GM18868 (cell line): ENCODE measurements at regions not wholly inside any gene's neighbourhood (a gene's known extent, or its start where the extent isn't known, plus 50 kb on each side); places are given as distances from the start of the nearest gene placed in this dataset.

Experiments used
- ATAC-seq: cut with Tn5 transposase; IDR thresholded peaks from one replicate; pipeline ENCODE4 v1.9.1; 2021; ENCODE audit warnings: mild to moderate bottlenecking, moderate library complexity; ENCODE audit not compliant: unreplicated experiment

- no peak for ATAC-seq
Observed at GRCh38 chr5:113897748-113898147, 384.3 kb downstream of the YTHDC2 start.

- no peak for ATAC-seq
Observed at GRCh38 chr5:113900141-113900540, 386.6 kb downstream of the YTHDC2 start.

GRCh38 chr5:113900816-113901215, 387.3 kb downstream of the YTHDC2 start:
- no peak for ATAC-seq

- ATAC-seq = no peak
Observed at GRCh38 chr5:113901718-113902117, 388.2 kb downstream of the YTHDC2 start.

DNA sequence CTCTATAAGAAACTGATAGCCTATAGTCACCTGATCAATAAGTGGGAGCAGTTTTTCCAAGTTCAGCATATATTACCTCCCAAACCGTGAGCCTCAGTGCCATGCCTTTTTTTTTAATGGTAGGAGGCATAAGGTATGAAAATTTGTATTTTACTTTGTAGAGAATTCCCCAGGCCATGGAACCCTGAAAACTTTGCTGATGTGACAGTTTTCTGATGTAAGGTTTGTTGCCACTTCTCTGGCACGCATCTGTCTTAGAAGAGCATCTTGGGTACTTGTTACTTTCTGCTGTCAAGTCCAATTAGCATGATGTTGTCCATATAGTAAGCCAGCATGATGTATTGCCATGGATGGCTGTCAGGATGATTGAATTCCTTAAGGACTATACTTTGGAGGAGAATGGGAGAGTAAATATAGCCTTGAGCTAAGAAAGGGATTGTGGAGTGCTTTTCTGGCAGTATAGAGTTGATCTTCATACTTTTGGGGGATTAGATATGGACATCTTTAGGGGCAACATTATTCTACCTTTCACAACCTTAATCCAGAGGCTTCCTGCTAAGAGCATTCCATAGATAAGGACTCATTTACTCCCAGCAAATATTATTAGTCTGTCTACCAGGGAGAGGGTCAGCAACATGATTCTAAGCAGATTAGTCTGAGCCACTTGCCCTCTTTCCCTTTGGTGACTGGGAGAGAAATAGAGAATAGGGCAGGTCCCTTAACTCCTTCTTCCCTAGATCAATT, 389.6 kb downstream of the YTHDC2 start:
- no peak for ATAC-seq

DNA sequence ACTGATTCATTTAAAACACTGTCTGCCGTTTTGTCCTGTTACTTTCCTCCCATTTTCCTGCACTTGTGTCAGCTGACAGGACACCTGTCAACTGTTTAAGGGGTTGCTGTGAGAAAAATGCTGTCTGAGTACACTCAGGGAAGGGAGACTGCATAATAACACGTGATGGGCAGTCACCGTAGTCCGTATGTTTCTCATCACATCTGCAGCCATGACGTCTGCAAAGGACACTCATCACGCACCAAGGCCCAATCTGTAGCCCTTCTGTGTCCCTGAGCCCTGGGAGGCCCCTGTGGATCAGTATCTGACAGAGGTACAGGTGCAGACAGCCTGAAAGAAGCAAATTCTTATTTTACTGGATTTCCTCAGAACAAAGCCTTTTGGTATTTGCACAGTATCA, 396.3 kb downstream of the YTHDC2 start:
- ATAC-seq = no peak

DNA sequence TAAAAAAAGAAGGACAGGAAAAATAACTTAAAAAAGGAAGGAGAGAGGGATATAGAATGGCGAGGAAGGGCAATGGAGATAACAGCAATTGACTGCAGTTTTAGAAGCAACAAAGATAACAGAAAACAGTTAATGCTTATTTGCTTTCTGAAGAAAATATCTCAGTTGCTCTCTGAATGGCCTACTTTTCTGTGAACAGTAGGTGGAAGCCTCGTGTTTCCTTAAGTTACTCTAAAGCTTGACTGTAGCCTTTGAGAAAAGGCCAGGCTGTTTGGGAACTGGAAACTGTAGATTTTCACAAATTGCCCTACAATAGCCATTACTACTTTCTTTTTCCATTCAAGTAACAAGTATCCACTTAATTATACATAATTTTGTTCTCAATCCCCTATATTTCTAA, 404.5 kb downstream of the YTHDC2 start:
- no peak for ATAC-seq

DNA sequence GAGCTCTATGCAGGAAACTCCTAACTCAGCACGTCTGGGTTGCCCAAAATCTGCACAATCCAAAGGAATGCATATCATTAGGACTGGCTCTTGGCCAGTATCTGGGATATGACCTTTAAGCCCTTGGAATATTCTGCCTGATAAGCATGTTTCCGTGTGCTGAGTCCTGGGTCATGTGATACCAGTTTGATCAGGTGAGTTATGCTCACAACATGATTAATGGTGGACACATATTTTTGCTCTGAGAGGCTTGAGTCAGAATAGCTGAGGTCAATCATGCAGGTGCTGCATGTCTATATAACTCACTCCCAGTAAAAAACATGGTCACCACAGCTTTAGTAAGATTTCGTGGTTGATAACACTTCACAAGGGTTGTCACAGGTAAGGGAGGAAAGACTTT, 408.8 kb downstream of the YTHDC2 start:
- no peak for ATAC-seq

DNA sequence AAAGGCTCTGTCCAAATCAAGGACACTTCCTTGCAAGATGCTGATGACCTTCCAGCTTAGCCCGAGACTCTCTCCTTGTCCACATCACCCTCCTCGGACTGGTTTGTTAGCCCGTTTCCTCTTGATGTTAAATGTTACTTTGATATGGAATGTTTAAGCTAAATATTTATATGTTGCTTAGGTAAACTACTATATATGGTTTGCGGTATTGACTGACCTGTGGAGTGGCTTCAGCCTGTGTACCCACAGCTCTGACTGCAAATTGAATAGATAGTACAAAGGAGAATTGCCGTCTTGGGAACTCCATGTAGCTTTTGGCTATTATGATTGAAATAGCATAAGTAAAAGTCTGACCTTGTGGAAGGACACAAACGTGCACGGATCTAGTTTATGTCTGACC, 422.0 kb downstream of the YTHDC2 start:
- ATAC-seq = no peak

GRCh38 chr5:113937301-113937700, 423.8 kb downstream of the YTHDC2 start:
- ATAC-seq = no peak

DNA sequence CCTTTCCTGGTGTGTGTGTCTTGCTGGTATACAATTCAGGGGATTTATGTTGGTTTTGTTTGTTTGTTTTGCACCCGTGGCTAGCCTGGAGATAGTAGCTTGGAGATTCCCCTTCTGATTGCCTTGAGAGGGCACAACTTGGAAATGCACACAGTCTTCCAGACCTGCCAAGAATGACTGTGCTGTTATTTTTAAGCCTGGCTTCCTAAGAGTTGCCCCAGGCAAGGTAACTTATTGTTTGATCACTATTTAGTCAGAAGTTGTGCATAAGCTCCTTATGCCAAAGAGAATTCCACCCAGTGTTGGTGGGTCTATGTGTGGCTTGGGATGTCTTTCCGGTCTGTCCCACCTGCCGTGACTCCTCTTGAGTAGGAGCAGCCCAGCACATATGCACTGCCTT, 421.9 kb upstream of the KCNN2 start:
- no peak for ATAC-seq

DNA sequence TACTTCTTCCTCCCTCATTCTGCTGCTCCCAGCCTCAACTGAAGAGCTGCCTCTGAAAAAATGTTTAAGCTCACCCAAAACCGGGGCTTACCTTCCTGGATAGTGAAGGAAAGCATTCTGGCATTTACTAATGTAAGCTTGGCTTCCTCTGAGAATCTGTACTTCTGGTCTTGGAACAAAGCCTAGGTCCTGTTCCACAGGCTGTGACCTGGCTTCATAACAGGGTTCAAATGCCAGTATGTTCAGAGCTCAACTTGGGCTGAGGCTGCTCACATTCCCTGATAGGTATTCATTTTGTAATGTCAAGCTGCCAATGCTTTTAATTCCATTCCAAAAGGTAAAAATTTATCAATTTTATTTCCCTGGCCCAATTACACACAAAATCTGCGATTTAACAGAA, 411.7 kb upstream of the KCNN2 start:
- no peak for ATAC-seq

DNA sequence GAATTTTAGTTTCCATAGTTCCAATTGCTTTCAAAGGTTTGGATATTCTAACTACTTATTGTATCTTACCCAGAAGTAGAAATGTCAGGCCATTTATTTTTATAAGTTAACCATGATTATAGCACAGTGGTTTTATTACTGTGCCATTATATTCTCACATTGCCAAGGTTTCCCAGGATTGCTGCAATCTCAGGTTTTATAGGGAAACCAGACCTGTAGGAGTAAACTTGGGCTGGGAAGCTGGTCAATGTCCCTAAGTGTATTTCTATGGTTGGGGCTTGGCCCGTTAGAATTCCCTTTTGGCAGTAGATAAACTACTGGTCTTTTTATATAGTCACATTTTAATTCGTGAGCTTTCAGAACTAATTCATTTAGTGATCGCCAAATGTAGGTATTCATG, 396.6 kb upstream of the KCNN2 start:
- ATAC-seq = no peak

- no peak for ATAC-seq
Observed at GRCh38 chr5:113969901-113970300, 392.0 kb upstream of the KCNN2 start.

DNA sequence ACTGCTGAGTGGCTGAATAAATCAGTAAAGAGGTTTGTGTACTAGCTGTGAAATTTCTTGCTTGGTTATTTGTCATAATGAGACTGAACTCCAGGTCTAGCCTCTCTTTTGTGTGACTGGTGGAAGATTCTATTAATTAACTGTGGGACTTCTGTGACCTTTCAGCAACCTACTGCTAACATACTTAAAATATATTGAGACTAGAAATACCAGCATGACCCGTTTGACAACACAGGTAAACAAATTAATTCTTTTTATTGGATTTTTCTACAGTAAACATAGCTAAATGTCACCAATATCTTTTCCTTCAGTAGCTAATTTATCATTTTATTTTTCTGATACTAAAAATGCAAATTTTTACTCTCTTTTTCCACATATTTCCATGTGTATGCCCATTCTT, 390.4 kb upstream of the KCNN2 start:
- no peak for ATAC-seq

GRCh38 chr5:113974976-113975375, 386.9 kb upstream of the KCNN2 start:
- no peak for ATAC-seq

GRCh38 chr5:113984928-113985327, 376.9 kb upstream of the KCNN2 start:
- ATAC-seq = no peak

DNA sequence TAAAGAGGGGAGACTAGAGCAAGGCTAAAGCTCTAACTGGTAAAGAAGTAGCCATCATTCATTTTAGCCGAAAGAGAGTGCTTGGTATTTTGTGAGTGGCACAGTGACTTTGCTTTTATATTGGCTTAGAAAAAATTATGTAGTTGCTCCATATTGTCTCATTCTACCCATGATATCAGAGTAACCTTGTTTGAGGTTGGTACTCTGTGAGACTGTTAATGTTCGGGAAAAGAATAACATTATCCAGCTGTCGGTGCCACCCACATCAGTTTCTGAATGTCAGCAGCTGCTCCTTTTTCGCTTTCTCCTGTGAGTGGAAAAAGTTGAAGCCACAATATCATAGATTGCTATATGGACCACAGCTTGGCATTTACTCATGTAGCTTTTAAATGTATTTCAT, 376.4 kb upstream of the KCNN2 start:
- ATAC-seq = no peak

- no peak for ATAC-seq
Observed at GRCh38 chr5:113989278-113989912, 372.5 kb upstream of the KCNN2 start.

- no peak for ATAC-seq
Observed at GRCh38 chr5:113989913-113990305, 372.0 kb upstream of the KCNN2 start.

- ATAC-seq = no peak
Observed at GRCh38 chr5:114001076-114001475, 360.8 kb upstream of the KCNN2 start.

DNA sequence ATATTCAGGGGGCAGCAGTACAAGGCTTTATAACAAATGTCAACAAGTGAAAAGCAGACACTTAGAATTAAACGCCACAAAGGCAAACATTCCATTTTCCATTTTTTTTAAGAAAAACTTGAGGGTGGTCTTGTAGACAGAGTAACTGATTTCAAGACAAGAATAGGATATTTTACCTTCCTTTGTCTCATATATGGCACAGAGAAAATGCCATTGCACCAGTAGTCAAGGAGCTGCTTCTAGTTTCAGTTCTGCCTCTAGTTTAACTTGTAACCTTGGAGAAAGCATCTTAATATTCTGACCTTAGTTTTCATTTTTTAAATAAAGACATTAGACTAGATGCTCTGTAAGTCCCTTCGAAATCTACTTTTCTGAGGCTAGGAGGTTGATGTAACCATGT, 355.3 kb upstream of the KCNN2 start:
- ATAC-seq = no peak

GRCh38 chr5:114007678-114008077, 354.2 kb upstream of the KCNN2 start:
- no peak for ATAC-seq
